Panc1 (cell line): ENCODE measurements at regions not wholly inside any gene's neighbourhood (a gene's known extent, or its start where the extent isn't known, plus 50 kb on each side); places are given as distances from the start of the nearest gene placed in this dataset.

Experiments used
- ATAC-seq: fragments of 200-7000 bp; cut with Tn5 transposase; 2 replicates; pipeline ENCODE4 v1.9.1; 2020; ENCODE audit warnings: mild to moderate bottlenecking, moderate library complexity
- BruUV-seq: library from RNA; stranded (reverse); fragments of 400-500 nt; replicated peaks from 2 replicates; lab custom pipeline; 2021; lab: Mats Ljungman, UMichigan
- CTCF ChIA-PET: fragments of 300-600 bp; sonication (Branson Sonifier 250); formaldehyde crosslinking; loops from one replicate; lab custom pipeline; 2022; ENCODE audit warnings: antibody characterized with exemption; lab: Charles Lee
- POLR2A ChIA-PET: fragments of 300-600 bp; sonication (Branson Sonifier 250); formaldehyde crosslinking; loops from one replicate; lab custom pipeline; 2022; ENCODE audit warnings: antibody characterized with exemption; lab: Charles Lee
- DNase-seq: peaks from one replicate; pipeline ENCODE4 v3.0.0-alpha.2; 2010; ENCODE audit warnings: low read depth, low spot score
- H3K27ac ChIP-seq: 2 replicates; pipeline ENCODE4 v1.5.1; 2011; ENCODE audit warnings: mild to moderate bottlenecking, low read length, inconsistent platforms
- H3K27me3 ChIP-seq: fragments of 200-500 bp; sonication (Bioruptor generic); 2 replicates; pipeline ENCODE4 v1.6.0; 2014; ENCODE audit warnings: low read length, inconsistent platforms; ENCODE audit not compliant: control insufficient read depth, insufficient read depth
- H3K36me3 ChIP-seq: fragments of 200-500 bp; sonication (Bioruptor generic); 2 replicates; pipeline ENCODE4 v1.5.1; 2014; ENCODE audit warnings: inconsistent platforms, mild to moderate bottlenecking, low read length, moderate library complexity; ENCODE audit not compliant: control insufficient read depth, insufficient read depth
- H3K4me1 ChIP-seq: 2 replicates; pipeline ENCODE4 v1.5.1; 2011; ENCODE audit warnings: inconsistent platforms, mild to moderate bottlenecking, low read length, moderate library complexity; ENCODE audit not compliant: control insufficient read depth, insufficient read depth
- H3K4me3 ChIP-seq, 2 experiments: 2 replicates each; pipeline ENCODE4 v1.5.1; 2011 to 2012; ENCODE audit warnings: low read depth in 2 of 2, low read length in 2 of 2, mild to moderate bottlenecking in 2 of 2, inconsistent platforms in 1 of 2, moderate library complexity in 1 of 2
- H3K9me3 ChIP-seq: fragments of 200-500 bp; sonication (Bioruptor generic); 2 replicates; pipeline ENCODE4 v1.5.1; 2014; ENCODE audit warnings: low read depth, mild to moderate bottlenecking, inconsistent platforms, low read length, moderate library complexity; ENCODE audit not compliant: control insufficient read depth, insufficient read depth
- CTCF ChIP-seq: fragments of 450-650 bp; IDR thresholded peaks from 2 replicates; pipeline ENCODE4 v1.5.1; 2017; ENCODE audit warnings: mild to moderate bottlenecking
- POLR2AphosphoS5 ChIP-seq: IDR thresholded peaks from 2 replicates; pipeline ENCODE4 v1.6.1; 2012; ENCODE audit warnings: mild to moderate bottlenecking, low read depth, low read length, moderate library complexity
- SIN3A ChIP-seq: IDR thresholded peaks from 2 replicates; pipeline ENCODE4 v1.6.1; 2012; ENCODE audit warnings: low read depth, mild to moderate bottlenecking, low read length, moderate library complexity, borderline replicate concordance; ENCODE audit not compliant: insufficient read depth
- TCF7L2 ChIP-seq: IDR thresholded peaks from 2 replicates; pipeline ENCODE4 v1.6.1; 2011; ENCODE audit warnings: mild to moderate bottlenecking, low read depth, low read length, inconsistent platforms
- in situ Hi-C: cut with HindIII; loops from 2 replicates; pipeline ENCODE4 v1.10.0; 2016; ENCODE audit warnings: low sequenced_read_pairs, low pct_unique_long_range_greater_than_20kb
- intact Hi-C: fragments of 100-400 bp; cut with micrococcal nuclease; formaldehyde crosslinking; loops from one replicate; pipeline ENCODE4 v1.10.0; 2022; ENCODE audit not compliant: unreplicated experiment
- TF ChIP-seq, protein P1 (sequence below), 2 experiments: IDR thresholded peaks; 2 replicates each; pipeline ENCODE4 v1.6.1; 2011 to 2012; ENCODE audit warnings: low read depth in 2 of 2, control low read depth in 1 of 2, low read length in 1 of 2, mild to moderate bottlenecking in 1 of 2, moderate library complexity in 1 of 2; ENCODE audit not compliant: insufficient read depth in 1 of 2

DNA sequence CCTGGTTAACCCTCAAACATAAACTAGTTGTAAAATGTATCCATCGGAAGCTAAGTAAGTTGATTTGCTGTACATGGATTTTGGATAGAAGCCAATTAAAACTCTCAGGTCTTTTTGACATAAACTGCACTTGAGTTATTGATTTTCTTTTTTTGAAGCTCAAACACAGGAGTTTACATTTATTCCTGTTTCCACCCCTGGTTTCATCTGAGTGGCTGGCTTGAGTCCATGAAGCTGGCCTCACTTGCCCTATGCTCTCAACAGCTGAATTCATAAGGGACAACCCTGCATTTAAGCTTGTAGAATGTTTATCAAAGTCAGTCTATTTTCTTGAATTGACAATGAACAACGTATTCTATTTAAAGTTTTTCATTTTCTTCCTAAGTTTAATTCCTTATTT lies 58.1 kb upstream of the PLEKHG1 start:
- intact Hi-C loops (no loop called here), in situ Hi-C loops (no loop called here)

DNA sequence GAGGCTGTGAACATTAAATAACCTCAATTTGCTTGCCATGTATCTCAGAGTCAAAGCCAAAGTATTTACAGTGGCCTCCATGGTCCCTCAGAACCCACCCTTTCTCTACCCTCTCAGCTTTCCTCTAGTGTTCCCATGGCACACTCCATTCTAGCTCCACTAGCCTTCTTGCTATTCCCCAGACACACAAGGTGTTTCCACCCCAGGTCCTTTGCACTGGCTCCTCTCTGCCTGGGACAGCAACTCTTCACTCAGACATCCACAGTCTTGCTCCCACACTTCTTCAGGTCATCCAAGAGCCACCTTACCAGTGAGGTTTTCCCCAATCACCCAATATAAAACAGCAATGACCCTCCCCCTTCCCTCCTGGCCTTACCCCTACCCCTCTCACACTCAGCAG lies 56.5 kb upstream of the PLEKHG1 start:
- no TSS peak for BruUV-seq
- TF ChIP-seq TCF7L2 = no peak
- TF ChIP-seq POLR2AphosphoS5 = no peak
- TF ChIP-seq SIN3A = no peak
- TF ChIP-seq CTCF = no peak
- TF ChIP-seq, protein P1, sequence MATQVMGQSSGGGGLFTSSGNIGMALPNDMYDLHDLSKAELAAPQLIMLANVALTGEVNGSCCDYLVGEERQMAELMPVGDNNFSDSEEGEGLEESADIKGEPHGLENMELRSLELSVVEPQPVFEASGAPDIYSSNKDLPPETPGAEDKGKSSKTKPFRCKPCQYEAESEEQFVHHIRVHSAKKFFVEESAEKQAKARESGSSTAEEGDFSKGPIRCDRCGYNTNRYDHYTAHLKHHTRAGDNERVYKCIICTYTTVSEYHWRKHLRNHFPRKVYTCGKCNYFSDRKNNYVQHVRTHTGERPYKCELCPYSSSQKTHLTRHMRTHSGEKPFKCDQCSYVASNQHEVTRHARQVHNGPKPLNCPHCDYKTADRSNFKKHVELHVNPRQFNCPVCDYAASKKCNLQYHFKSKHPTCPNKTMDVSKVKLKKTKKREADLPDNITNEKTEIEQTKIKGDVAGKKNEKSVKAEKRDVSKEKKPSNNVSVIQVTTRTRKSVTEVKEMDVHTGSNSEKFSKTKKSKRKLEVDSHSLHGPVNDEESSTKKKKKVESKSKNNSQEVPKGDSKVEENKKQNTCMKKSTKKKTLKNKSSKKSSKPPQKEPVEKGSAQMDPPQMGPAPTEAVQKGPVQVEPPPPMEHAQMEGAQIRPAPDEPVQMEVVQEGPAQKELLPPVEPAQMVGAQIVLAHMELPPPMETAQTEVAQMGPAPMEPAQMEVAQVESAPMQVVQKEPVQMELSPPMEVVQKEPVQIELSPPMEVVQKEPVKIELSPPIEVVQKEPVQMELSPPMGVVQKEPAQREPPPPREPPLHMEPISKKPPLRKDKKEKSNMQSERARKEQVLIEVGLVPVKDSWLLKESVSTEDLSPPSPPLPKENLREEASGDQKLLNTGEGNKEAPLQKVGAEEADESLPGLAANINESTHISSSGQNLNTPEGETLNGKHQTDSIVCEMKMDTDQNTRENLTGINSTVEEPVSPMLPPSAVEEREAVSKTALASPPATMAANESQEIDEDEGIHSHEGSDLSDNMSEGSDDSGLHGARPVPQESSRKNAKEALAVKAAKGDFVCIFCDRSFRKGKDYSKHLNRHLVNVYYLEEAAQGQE (IDR thresholded peaks at IDR 0.05; ENCODE audit: insufficient read depth in 1 of 2, low read depth in 2 of 2, low read length in 1 of 2) = no peak
- CTCF ChIA-PET = no interaction called here
- no peaks in the 10 kb centered on the region for H3K4me1 ChIP-seq
- no peak for ATAC-seq
- POLR2A ChIA-PET = no interaction called here
- no peak overlapping the region for H3K4me3 ChIP-seq
- H3K27ac ChIP-seq = no peak overlapping the region
- no peak for DNase-seq
- in situ Hi-C loops = no loop called here
- H3K27me3 ChIP-seq = peaks cover 5% of the 10 kb centered on the region; the same call in 1 of the 2 replicates
- no peaks in the 10 kb centered on the region for H3K36me3 ChIP-seq
- intact Hi-C loops = no loop called here
- no peaks in the 10 kb centered on the region for H3K9me3 ChIP-seq

More for the DNA sequence above, 58.1 kb upstream of the PLEKHG1 start:
- BruUV-seq = no TSS peak
- Histone ChIP-seq H3K27me3 (peaks cover 5% of the 10 kb centered on the region; the same call in 1 of the 2 replicates), H3K4me1 (no peaks in the 10 kb centered on the region), H3K9me3 (no peaks in the 10 kb centered on the region), H3K27ac (no peak overlapping the region), H3K36me3 (no peaks in the 10 kb centered on the region), H3K4me3 (no peak overlapping the region)
- DNase-seq (no peak), ATAC-seq (no peak)
- CTCF ChIA-PET = interaction anchor here (0.6 kb wide), 1 partner anchor 93 kb away, joined by 3 read pairs; no protein-coding TSS in a partner anchor
- POLR2A ChIA-PET = no interaction called here
- TF ChIP-seq CTCF (no peak), POLR2AphosphoS5 (no peak), SIN3A (no peak), TCF7L2 (no peak)
- TF ChIP-seq, protein P1 (IDR thresholded peaks at IDR 0.05; ENCODE audit: insufficient read depth in 1 of 2, low read depth in 2 of 2, low read length in 1 of 2) = no peak
